ENCODE measurements at regions not wholly inside any gene's neighbourhood (a gene's known extent, or its start where the extent isn't known, plus 50 kb on each side); places are given as distances from the start of the nearest gene placed in this dataset.

DNA sequence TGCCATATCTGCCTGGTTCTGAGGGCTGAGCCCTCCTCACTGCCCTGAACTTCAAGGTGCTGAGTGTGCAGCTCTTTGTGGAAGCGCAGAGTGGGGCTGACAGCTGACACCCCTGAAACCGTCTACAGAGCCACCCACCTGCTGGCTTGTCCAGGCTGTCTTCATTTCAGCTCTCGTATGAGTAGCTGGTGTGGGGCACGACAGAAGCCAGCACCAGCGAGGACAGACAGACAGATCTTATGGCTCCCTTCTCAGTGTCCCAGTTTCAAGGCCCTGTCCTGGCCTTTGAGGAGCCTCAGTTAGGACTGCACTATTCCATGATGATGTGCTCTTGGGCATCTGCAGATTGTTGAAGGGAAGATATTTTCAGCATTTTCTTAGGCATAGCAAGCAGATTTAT, 287.1 kb downstream of the SLC4A3 start (continued):
- TF ChIP-seq, protein P1, sequence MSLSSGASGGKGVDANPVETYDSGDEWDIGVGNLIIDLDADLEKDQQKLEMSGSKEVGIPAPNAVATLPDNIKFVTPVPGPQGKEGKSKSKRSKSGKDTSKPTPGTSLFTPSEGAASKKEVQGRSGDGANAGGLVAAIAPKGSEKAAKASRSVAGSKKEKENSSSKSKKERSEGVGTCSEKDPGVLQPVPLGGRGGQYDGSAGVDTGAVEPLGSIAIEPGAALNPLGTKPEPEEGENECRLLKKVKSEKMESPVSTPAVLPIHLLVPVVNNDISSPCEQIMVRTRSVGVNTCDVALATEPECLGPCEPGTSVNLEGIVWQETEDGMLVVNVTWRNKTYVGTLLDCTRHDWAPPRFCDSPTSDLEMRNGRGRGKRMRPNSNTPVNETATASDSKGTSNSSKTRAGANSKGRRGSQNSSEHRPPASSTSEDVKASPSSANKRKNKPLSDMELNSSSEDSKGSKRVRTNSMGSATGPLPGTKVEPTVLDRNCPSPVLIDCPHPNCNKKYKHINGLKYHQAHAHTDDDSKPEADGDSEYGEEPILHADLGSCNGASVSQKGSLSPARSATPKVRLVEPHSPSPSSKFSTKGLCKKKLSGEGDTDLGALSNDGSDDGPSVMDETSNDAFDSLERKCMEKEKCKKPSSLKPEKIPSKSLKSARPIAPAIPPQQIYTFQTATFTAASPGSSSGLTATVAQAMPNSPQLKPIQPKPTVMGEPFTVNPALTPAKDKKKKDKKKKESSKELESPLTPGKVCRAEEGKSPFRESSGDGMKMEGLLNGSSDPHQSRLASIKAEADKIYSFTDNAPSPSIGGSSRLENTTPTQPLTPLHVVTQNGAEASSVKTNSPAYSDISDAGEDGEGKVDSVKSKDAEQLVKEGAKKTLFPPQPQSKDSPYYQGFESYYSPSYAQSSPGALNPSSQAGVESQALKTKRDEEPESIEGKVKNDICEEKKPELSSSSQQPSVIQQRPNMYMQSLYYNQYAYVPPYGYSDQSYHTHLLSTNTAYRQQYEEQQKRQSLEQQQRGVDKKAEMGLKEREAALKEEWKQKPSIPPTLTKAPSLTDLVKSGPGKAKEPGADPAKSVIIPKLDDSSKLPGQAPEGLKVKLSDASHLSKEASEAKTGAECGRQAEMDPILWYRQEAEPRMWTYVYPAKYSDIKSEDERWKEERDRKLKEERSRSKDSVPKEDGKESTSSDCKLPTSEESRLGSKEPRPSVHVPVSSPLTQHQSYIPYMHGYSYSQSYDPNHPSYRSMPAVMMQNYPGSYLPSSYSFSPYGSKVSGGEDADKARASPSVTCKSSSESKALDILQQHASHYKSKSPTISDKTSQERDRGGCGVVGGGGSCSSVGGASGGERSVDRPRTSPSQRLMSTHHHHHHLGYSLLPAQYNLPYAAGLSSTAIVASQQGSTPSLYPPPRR (CRISPR knock-in tag; IDR thresholded peaks at IDR 0.05; ENCODE audit: borderline replicate concordance) = no peak
- no peak for TF ChIP-seq RFX5 (IDR thresholded peaks at IDR 0.05; ENCODE audit: low read depth, low read length)
- no peak for TF ChIP-seq DDX20 (tag; IDR thresholded peaks at IDR 0.05; ENCODE audit: low read depth)
- TF ChIP-seq, protein P2, sequence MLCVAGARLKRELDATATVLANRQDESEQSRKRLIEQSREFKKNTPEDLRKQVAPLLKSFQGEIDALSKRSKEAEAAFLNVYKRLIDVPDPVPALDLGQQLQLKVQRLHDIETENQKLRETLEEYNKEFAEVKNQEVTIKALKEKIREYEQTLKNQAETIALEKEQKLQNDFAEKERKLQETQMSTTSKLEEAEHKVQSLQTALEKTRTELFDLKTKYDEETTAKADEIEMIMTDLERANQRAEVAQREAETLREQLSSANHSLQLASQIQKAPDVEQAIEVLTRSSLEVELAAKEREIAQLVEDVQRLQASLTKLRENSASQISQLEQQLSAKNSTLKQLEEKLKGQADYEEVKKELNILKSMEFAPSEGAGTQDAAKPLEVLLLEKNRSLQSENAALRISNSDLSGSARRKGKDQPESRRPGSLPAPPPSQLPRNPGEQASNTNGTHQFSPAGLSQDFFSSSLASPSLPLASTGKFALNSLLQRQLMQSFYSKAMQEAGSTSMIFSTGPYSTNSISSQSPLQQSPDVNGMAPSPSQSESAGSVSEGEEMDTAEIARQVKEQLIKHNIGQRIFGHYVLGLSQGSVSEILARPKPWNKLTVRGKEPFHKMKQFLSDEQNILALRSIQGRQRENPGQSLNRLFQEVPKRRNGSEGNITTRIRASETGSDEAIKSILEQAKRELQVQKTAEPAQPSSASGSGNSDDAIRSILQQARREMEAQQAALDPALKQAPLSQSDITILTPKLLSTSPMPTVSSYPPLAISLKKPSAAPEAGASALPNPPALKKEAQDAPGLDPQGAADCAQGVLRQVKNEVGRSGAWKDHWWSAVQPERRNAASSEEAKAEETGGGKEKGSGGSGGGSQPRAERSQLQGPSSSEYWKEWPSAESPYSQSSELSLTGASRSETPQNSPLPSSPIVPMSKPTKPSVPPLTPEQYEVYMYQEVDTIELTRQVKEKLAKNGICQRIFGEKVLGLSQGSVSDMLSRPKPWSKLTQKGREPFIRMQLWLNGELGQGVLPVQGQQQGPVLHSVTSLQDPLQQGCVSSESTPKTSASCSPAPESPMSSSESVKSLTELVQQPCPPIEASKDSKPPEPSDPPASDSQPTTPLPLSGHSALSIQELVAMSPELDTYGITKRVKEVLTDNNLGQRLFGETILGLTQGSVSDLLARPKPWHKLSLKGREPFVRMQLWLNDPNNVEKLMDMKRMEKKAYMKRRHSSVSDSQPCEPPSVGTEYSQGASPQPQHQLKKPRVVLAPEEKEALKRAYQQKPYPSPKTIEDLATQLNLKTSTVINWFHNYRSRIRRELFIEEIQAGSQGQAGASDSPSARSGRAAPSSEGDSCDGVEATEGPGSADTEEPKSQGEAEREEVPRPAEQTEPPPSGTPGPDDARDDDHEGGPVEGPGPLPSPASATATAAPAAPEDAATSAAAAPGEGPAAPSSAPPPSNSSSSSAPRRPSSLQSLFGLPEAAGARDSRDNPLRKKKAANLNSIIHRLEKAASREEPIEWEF (CRISPR knock-in tag; IDR thresholded peaks at IDR 0.05) = no peak
- TF ChIP-seq, protein P3, sequence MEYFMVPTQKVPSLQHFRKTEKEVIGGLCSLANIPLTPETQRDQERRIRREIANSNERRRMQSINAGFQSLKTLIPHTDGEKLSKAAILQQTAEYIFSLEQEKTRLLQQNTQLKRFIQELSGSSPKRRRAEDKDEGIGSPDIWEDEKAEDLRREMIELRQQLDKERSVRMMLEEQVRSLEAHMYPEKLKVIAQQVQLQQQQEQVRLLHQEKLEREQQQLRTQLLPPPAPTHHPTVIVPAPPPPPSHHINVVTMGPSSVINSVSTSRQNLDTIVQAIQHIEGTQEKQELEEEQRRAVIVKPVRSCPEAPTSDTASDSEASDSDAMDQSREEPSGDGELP (CRISPR knock-in tag; IDR thresholded peaks at IDR 0.05; ENCODE audit: borderline replicate concordance) = no peak

All from K562 (cell line).